ENCODE measurements at regions not wholly inside any gene's neighbourhood (a gene's known extent, or its start where the extent isn't known, plus 50 kb on each side); places are given as distances from the start of the nearest gene placed in this dataset.

GRCh38 chr13:81334481-81334880 lies 993.6 kb upstream of the SPRY2 start:
- TF ChIP-seq CTCF (IDR thresholded peaks at IDR 0.05; ENCODE audit: low read depth, low read length, missing input control) (no peak), JUND (IDR thresholded peaks at IDR 0.05) (no peak)
